ENCODE measurements at regions not wholly inside any gene's neighbourhood (a gene's known extent, or its start where the extent isn't known, plus 50 kb on each side); places are given as distances from the start of the nearest gene placed in this dataset.

DNA sequence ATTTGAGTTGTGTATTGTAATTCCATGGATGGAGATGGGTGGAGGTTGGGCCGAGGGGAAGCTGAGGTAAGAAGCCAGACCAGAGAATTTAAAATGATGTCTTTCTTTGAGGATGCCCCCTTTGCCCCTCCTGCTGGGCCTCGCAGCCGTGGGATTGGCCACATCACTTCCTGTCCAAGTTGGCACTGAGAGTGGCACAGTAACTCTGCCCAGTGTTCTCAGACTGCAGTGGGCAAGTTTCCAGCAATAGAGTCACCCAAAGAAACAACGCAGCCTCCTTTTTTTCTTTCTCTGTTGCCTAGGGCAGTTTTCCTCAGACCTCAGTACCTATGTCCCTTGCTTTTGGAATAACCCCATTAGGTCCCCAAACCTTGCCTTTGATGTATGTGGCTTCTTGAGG, 306.6 kb upstream of the DMRT1 start:
- Mint-ChIP-seq H3K27ac (peak overlapping the region; percentile 52; the same call in 1 of the 2 replicates), H3K27me3 (ENCODE audit: insufficient read depth, low read depth, poor library complexity) (peaks cover 8% of the 10 kb centered on the region), H3K4me1 (peaks cover 48% of the 10 kb centered on the region), H3K36me3 (ENCODE audit: low read depth) (peaks cover 17% of the 10 kb centered on the region), H3K4me3 (no peak overlapping the region; the same call in 2 of the 3 replicates), H3K9me3 (no peaks in the 10 kb centered on the region; the same call in 2 of the 3 replicates)
- DNase-seq (ENCODE audit: low spot score) (no peak), ATAC-seq (no peak)
- Histone ChIP-seq H3K4me1 (ENCODE audit: insufficient read depth) (peaks cover 59% of the 10 kb centered on the region), H3K27me3 (ENCODE audit: insufficient read depth) (no peaks in the 10 kb centered on the region), H3K79me2 (replicated peaks; ENCODE audit: insufficient read depth) (peaks cover 100% of the 10 kb centered on the region), H3K4me3 (no peak overlapping the region), H3K4me2 (peak overlapping the region; percentile 62), H3K9me2 (ENCODE audit: insufficient read depth) (no peaks in the 10 kb centered on the region), H2AFZ (no peak overlapping the region), H3F3A (replicated peaks; ENCODE audit: low read depth) (no peaks in the 10 kb centered on the region), H4K20me1 (replicated peaks; ENCODE audit: insufficient read depth) (peaks cover 66% of the 10 kb centered on the region), H3K36me3 (ENCODE audit: insufficient read depth) (no peaks in the 10 kb centered on the region), H3K27ac (ENCODE audit: low read depth) (no peak overlapping the region; the same call in 1 of the 2 replicates)
- TF ChIP-seq EZH2 (IDR thresholded peaks at IDR 0.05; ENCODE audit: low read depth, unreplicated experiment) = no peak
- TF ChIP-seq ETS1 (IDR thresholded peaks at IDR 0.05) = no peak
- TF ChIP-seq, protein P1, sequence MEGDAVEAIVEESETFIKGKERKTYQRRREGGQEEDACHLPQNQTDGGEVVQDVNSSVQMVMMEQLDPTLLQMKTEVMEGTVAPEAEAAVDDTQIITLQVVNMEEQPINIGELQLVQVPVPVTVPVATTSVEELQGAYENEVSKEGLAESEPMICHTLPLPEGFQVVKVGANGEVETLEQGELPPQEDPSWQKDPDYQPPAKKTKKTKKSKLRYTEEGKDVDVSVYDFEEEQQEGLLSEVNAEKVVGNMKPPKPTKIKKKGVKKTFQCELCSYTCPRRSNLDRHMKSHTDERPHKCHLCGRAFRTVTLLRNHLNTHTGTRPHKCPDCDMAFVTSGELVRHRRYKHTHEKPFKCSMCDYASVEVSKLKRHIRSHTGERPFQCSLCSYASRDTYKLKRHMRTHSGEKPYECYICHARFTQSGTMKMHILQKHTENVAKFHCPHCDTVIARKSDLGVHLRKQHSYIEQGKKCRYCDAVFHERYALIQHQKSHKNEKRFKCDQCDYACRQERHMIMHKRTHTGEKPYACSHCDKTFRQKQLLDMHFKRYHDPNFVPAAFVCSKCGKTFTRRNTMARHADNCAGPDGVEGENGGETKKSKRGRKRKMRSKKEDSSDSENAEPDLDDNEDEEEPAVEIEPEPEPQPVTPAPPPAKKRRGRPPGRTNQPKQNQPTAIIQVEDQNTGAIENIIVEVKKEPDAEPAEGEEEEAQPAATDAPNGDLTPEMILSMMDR (conservative IDR thresholded peaks at IDR 0.05; ENCODE audit: low read depth in 2 of 2) = no peak
- TF ChIP-seq ZNF462 (CRISPR knock-in tag; IDR thresholded peaks at IDR 0.05) = no peak
- no peak for TF ChIP-seq POLR2AphosphoS5 (IDR thresholded peaks at IDR 0.05; ENCODE audit: low read depth)
- no peak for TF ChIP-seq CREB1 (CRISPR knock-in tag; IDR thresholded peaks at IDR 0.05; ENCODE audit: low read depth)
- TF ChIP-seq NANOG (IDR thresholded peaks at IDR 0.05; ENCODE audit: borderline replicate concordance) = no peak
- no peak for TF ChIP-seq ZNF331 (CRISPR knock-in tag; IDR thresholded peaks at IDR 0.05; ENCODE audit: low read depth)
- TF ChIP-seq EZH2phosphoT487 (IDR thresholded peaks at IDR 0.05; ENCODE audit: unreplicated experiment) = no peak
- no peak for TF ChIP-seq JUNB (IDR thresholded peaks at IDR 0.05; ENCODE audit: unreplicated experiment)
- TF ChIP-seq STAT1 (IDR thresholded peaks at IDR 0.05; ENCODE audit: unreplicated experiment) = no peak
- TF ChIP-seq ZNF114 (CRISPR knock-in tag; IDR thresholded peaks at IDR 0.05) = no peak
- TF ChIP-seq, protein P2, sequence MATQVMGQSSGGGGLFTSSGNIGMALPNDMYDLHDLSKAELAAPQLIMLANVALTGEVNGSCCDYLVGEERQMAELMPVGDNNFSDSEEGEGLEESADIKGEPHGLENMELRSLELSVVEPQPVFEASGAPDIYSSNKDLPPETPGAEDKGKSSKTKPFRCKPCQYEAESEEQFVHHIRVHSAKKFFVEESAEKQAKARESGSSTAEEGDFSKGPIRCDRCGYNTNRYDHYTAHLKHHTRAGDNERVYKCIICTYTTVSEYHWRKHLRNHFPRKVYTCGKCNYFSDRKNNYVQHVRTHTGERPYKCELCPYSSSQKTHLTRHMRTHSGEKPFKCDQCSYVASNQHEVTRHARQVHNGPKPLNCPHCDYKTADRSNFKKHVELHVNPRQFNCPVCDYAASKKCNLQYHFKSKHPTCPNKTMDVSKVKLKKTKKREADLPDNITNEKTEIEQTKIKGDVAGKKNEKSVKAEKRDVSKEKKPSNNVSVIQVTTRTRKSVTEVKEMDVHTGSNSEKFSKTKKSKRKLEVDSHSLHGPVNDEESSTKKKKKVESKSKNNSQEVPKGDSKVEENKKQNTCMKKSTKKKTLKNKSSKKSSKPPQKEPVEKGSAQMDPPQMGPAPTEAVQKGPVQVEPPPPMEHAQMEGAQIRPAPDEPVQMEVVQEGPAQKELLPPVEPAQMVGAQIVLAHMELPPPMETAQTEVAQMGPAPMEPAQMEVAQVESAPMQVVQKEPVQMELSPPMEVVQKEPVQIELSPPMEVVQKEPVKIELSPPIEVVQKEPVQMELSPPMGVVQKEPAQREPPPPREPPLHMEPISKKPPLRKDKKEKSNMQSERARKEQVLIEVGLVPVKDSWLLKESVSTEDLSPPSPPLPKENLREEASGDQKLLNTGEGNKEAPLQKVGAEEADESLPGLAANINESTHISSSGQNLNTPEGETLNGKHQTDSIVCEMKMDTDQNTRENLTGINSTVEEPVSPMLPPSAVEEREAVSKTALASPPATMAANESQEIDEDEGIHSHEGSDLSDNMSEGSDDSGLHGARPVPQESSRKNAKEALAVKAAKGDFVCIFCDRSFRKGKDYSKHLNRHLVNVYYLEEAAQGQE (IDR thresholded peaks at IDR 0.05; ENCODE audit: unreplicated experiment) = no peak

Data from GM23338 (cell line).